Caco-2 (cell line): ENCODE measurements at regions not wholly inside any gene's neighbourhood (a gene's known extent, or its start where the extent isn't known, plus 50 kb on each side); places are given as distances from the start of the nearest gene placed in this dataset.

Source experiments
- BruUV-seq: library from RNA; stranded (reverse); fragments of 400-500 nt; replicated peaks from 2 replicates; lab custom pipeline; 2021; lab: Mats Ljungman, UMichigan
- CTCF ChIA-PET: fragments of 300-600 bp; sonication (Branson Sonifier 250); formaldehyde crosslinking; loops from one replicate; lab custom pipeline; 2022; ENCODE audit warnings: antibody characterized with exemption; lab: Charles Lee
- POLR2A ChIA-PET: fragments of 300-600 bp; sonication (Branson Sonifier 250); formaldehyde crosslinking; loops from one replicate; lab custom pipeline; 2022; ENCODE audit warnings: antibody characterized with exemption; lab: Charles Lee
- DNase-seq, 2 experiments: peaks; one replicate each; pipeline versions ENCODE4 v3.0.0 to v3.0.0-alpha.2; 2020 to 2022
- H3K27me3 ChIP-seq: replicated peaks from 2 replicates; pipeline ENCODE4 v1.6.0; 2011; ENCODE audit warnings: low read length; ENCODE audit not compliant: control insufficient read depth, insufficient read depth
- H3K36me3 ChIP-seq: 2 replicates; pipeline ENCODE4 v1.5.1; 2011; ENCODE audit warnings: low read length; ENCODE audit not compliant: control insufficient read depth, insufficient read depth
- H3K4me1 ChIP-seq: fragments of 250-450 bp; sonication (Bioruptor Pico); 2 replicates; pipeline ENCODE4 v1.5.1; 2020; ENCODE audit warnings: mild to moderate bottlenecking
- H3K4me3 ChIP-seq: 2 replicates; pipeline ENCODE4 v1.5.1; 2011; ENCODE audit warnings: low read depth, mild to moderate bottlenecking, control low read depth, low read length
- H3K9me3 ChIP-seq: fragments of 250-450 bp; sonication (Bioruptor Pico); 2 replicates; pipeline ENCODE4 v1.5.1; 2020; ENCODE audit warnings: mild to moderate bottlenecking, moderate library complexity
- H3K27ac Mint-ChIP-seq: one replicate; pipeline ENCODE4 v1.8.0; 2022; ENCODE audit warnings: mixed read lengths; ENCODE audit not compliant: unreplicated experiment
- H3K27me3 Mint-ChIP-seq: one replicate; pipeline ENCODE4 v1.8.0; 2022; ENCODE audit warnings: mixed read lengths; ENCODE audit not compliant: insufficient read depth, unreplicated experiment
- H3K36me3 Mint-ChIP-seq: one replicate; pipeline ENCODE4 v1.8.0; 2022; ENCODE audit warnings: mild to moderate bottlenecking, mixed read lengths; ENCODE audit not compliant: insufficient read depth, unreplicated experiment
- H3K4me1 Mint-ChIP-seq: one replicate; pipeline ENCODE4 v1.8.0; 2022; ENCODE audit warnings: low read depth, mixed read lengths; ENCODE audit not compliant: unreplicated experiment
- H3K4me3 Mint-ChIP-seq: one replicate; pipeline ENCODE4 v1.8.0; 2022; ENCODE audit warnings: mild to moderate bottlenecking, moderate library complexity, mixed read lengths; ENCODE audit not compliant: unreplicated experiment
- H3K9me3 Mint-ChIP-seq: one replicate; pipeline ENCODE4 v1.8.0; 2022; ENCODE audit warnings: mixed read lengths; ENCODE audit not compliant: unreplicated experiment
- CTCF ChIP-seq, 2 experiments: fragments of 200-600 bp in 1 of 2; IDR thresholded peaks; 1 replicate in 1 of 2; 2 replicates in 1 of 2; pipeline versions ENCODE4 v1.5.1 to v1.8.0; 2011 to 2022; ENCODE audit warnings: antibody characterized with exemption in 1 of 2, control low read depth in 1 of 2, inconsistent platforms in 1 of 2, low read depth in 1 of 2, low read length in 1 of 2, mild to moderate bottlenecking in 1 of 2, moderate library complexity in 1 of 2; ENCODE audit not compliant: insufficient read depth in 1 of 2, severe bottlenecking in 1 of 2, unreplicated experiment in 1 of 2
- intact Hi-C: fragments of 100-400 bp; cut with micrococcal nuclease; formaldehyde crosslinking; loops from one replicate; pipeline ENCODE4 v1.10.0; 2022; ENCODE audit not compliant: unreplicated experiment

GRCh38 chr2:108118996-108119395, 120.8 kb upstream of the SULT1C3 start:
- ChIA-PET CTCF (no interaction called here), POLR2A (no interaction called here)

GRCh38 chr2:108119492-108119891, 120.3 kb upstream of the SULT1C3 start:
- no peak for TF ChIP-seq CTCF (IDR thresholded peaks at IDR 0.05; ENCODE audit: insufficient read depth in 1 of 2, low read depth in 1 of 2, low read length in 1 of 2, severe bottlenecking in 1 of 2, unreplicated experiment in 1 of 2)
- CTCF ChIA-PET: no interaction called here
- DNase-seq: no peak
- Mint-ChIP-seq H3K9me3 (no peaks in the 10 kb centered on the region), H3K4me3 (no peak overlapping the region), H3K36me3 (no peaks in the 10 kb centered on the region), H3K4me1 (no peaks in the 10 kb centered on the region), H3K27ac (no peak overlapping the region), H3K27me3 (no peaks in the 10 kb centered on the region)
- no peak overlapping the region for H3K4me3 ChIP-seq
- intact Hi-C loops: no loop called here
- no peaks in the 10 kb centered on the region for H3K27me3 ChIP-seq
- BruUV-seq: no TSS peak
- no peaks in the 10 kb centered on the region for H3K36me3 ChIP-seq
- H3K9me3 ChIP-seq: no peaks in the 10 kb centered on the region
- no peaks in the 10 kb centered on the region for H3K4me1 ChIP-seq
- POLR2A ChIA-PET: no interaction called here

More at GRCh38 chr2:108118996-108119395, 120.8 kb upstream of the SULT1C3 start:
- TF ChIP-seq CTCF (IDR thresholded peaks at IDR 0.05; ENCODE audit: insufficient read depth in 1 of 2, low read depth in 1 of 2, low read length in 1 of 2, severe bottlenecking in 1 of 2, unreplicated experiment in 1 of 2): no peak
- H3K4me3 ChIP-seq: no peak overlapping the region
- H3K4me1 Mint-ChIP-seq: no peaks in the 10 kb centered on the region
- no peak overlapping the region for H3K27ac Mint-ChIP-seq
- H3K36me3 ChIP-seq: no peaks in the 10 kb centered on the region
- H3K27me3 Mint-ChIP-seq: no peaks in the 10 kb centered on the region
- no peaks in the 10 kb centered on the region for H3K9me3 Mint-ChIP-seq
- intact Hi-C loops: no loop called here
- H3K9me3 ChIP-seq: no peaks in the 10 kb centered on the region
- H3K36me3 Mint-ChIP-seq: no peaks in the 10 kb centered on the region
- no peaks in the 10 kb centered on the region for H3K4me1 ChIP-seq
- no peak for DNase-seq
- no TSS peak for BruUV-seq
- no peak overlapping the region for H3K4me3 Mint-ChIP-seq
- no peaks in the 10 kb centered on the region for H3K27me3 ChIP-seq

GRCh38 chr2:108124736-108125495, 114.9 kb upstream of the SULT1C3 start:
- TF ChIP-seq CTCF (IDR thresholded peaks at IDR 0.05; ENCODE audit: insufficient read depth in 1 of 2, low read depth in 1 of 2, low read length in 1 of 2, severe bottlenecking in 1 of 2, unreplicated experiment in 1 of 2): no peak
- Histone ChIP-seq H3K4me3 (no peak overlapping the region), H3K9me3 (no peaks in the 10 kb centered on the region), H3K4me1 (no peaks in the 10 kb centered on the region), H3K27me3 (no peaks in the 10 kb centered on the region), H3K36me3 (no peaks in the 10 kb centered on the region)
- no peaks in the 10 kb centered on the region for H3K36me3 Mint-ChIP-seq
- H3K27ac Mint-ChIP-seq: no peak overlapping the region
- no TSS peak for BruUV-seq
- no peaks in the 10 kb centered on the region for H3K27me3 Mint-ChIP-seq
- intact Hi-C loops: no loop called here
- no peaks in the 10 kb centered on the region for H3K9me3 Mint-ChIP-seq
- no peaks in the 10 kb centered on the region for H3K4me1 Mint-ChIP-seq
- ChIA-PET CTCF (no interaction called here), POLR2A (no interaction called here)
- no peak for DNase-seq
- H3K4me3 Mint-ChIP-seq: no peak overlapping the region
